Thyroid gland (tissue), 4 donors: ENCODE measurements at regions not wholly inside any gene's neighbourhood (a gene's known extent, or its start where the extent isn't known, plus 50 kb on each side); places are given as distances from the start of the nearest gene placed in this dataset.

Source experiments
- DNase-seq, 2 donors: peaks; one replicate each; pipeline ENCODE4 v3.0.0-alpha.2; 2019
- H3K27ac ChIP-seq, 3 donors: fragments of 200-600 bp; sonication (generic); 1 replicate in 2 of 3; 2 replicates in 1 of 3; pipeline ENCODE4 v1.5.1; 2016 to 2019; ENCODE audit warnings: mild to moderate bottlenecking in 1 of 3, moderate library complexity in 1 of 3
- H3K27me3 ChIP-seq: fragments of 200-600 bp; sonication (generic); one replicate; pipeline ENCODE4 v1.5.1; 2019
- H3K36me3 ChIP-seq, 2 donors: fragments of 200-600 bp; sonication (generic); one replicate each; pipeline ENCODE4 v1.5.1; 2016 to 2019
- H3K4me1 ChIP-seq, 2 donors: fragments of 200-600 bp; sonication (generic); one replicate each; pipeline ENCODE4 v1.5.1; 2017 to 2019
- H3K4me3 ChIP-seq, 3 donors: fragments of 200-600 bp; sonication (generic); replicated peaks in 1 of 3; 1 replicate in 2 of 3; 2 replicates in 1 of 3; pipeline ENCODE4 v1.5.1; 2016; ENCODE audit warnings: mild to moderate bottlenecking in 1 of 3
- H3K9me3 ChIP-seq: fragments of 200-600 bp; sonication (generic); one replicate; pipeline ENCODE4 v1.5.1; 2017
- CTCF ChIP-seq, 6 experiments: fragments of 200-600 bp in 3 of 6; fragments of 450-650 bp in 3 of 6; sonication (generic) in 3 of 6; IDR thresholded peaks; one replicate each; pipeline ENCODE4 v1.5.1; 2016 to 2019; ENCODE audit warnings: antibody characterized with exemption in 6 of 6, mild to moderate bottlenecking in 2 of 6, inconsistent platforms in 1 of 6, moderate library complexity in 1 of 6
- POLR2A ChIP-seq, 2 donors: fragments of 450-650 bp; IDR thresholded peaks; one replicate each; pipeline ENCODE4 v1.6.1; 2017; ENCODE audit warnings: antibody characterized with exemption in 2 of 2, mild to moderate bottlenecking in 2 of 2, moderate library complexity in 1 of 2
- WGBS, 2 donors: methylation state at CpG; one replicate each; pipeline ENCODE4 v1.1.5; 2017; 5-methylcytosine and 5-hydroxymethylcytosine counted together
- intact Hi-C: fragments of 100-400 bp; cut with DNase I; formaldehyde crosslinking; loops from one replicate; pipeline ENCODE4 v1.15.1; 2023

- H3K27ac ChIP-seq, result no peak overlapping the region
- no peaks in the 10 kb centered on the region for H3K4me1 ChIP-seq
- TF ChIP-seq CTCF (IDR thresholded peaks at IDR 0.05) (no peak), POLR2A (IDR thresholded peaks at IDR 0.05) (no peak)
- no peaks in the 10 kb centered on the region for H3K9me3 ChIP-seq
- no peaks in the 10 kb centered on the region for H3K27me3 ChIP-seq
- no peak for DNase-seq
- WGBS, 2 donors, result 69 to 72% methylated on average over 13 to 14 of the region's 14 CpGs
- no peak overlapping the region for H3K4me3 ChIP-seq
- no peaks in the 10 kb centered on the region for H3K36me3 ChIP-seq
- intact Hi-C loops, result no loop called here
Measured at GRCh38 chr20:48154040-48154765, 368.9 kb upstream of the SULF2 start.

- Histone ChIP-seq H3K9me3 (no peaks in the 10 kb centered on the region), H3K36me3 (no peaks in the 10 kb centered on the region), H3K4me3 (no peak overlapping the region), H3K4me1 (no peaks in the 10 kb centered on the region), H3K27ac (no peak overlapping the region), H3K27me3 (no peaks in the 10 kb centered on the region)
- TF ChIP-seq CTCF (IDR thresholded peaks at IDR 0.05), result no peak
- TF ChIP-seq POLR2A (IDR thresholded peaks at IDR 0.05), result no peak
- WGBS, 2 donors, result 49 to 53% methylated on average over 3 of the region's 3 CpGs
- no peak for DNase-seq
- intact Hi-C loops, result no loop called here
Measured at GRCh38 chr20:48153523-48153922, 368.2 kb upstream of the SULF2 start.

- no peak overlapping the region for H3K27ac ChIP-seq
- H3K36me3 ChIP-seq, result no peaks in the 10 kb centered on the region
- no peaks in the 10 kb centered on the region for H3K27me3 ChIP-seq
- WGBS, 2 donors, result 85 to 92% methylated on average over 10 of the region's 10 CpGs
- H3K4me3 ChIP-seq, result no peak overlapping the region
- H3K9me3 ChIP-seq, result no peaks in the 10 kb centered on the region
- H3K4me1 ChIP-seq, result no peaks in the 10 kb centered on the region
- DNase-seq, result no peak
- intact Hi-C loops, result no loop called here
- TF ChIP-seq CTCF (IDR thresholded peaks at IDR 0.05) (no peak), POLR2A (IDR thresholded peaks at IDR 0.05) (no peak)
Measured at GRCh38 chr20:48153103-48153502, 367.8 kb upstream of the SULF2 start.

- WGBS, 2 donors, result 75 to 93% methylated on average over 7 of the region's 7 CpGs
- no peak for DNase-seq
- no peak overlapping the region for H3K4me3 ChIP-seq
- TF ChIP-seq POLR2A (IDR thresholded peaks at IDR 0.05) (no peak), CTCF (IDR thresholded peaks at IDR 0.05) (no peak)
- no peak overlapping the region for H3K27ac ChIP-seq
- H3K4me1 ChIP-seq, result no peaks in the 10 kb centered on the region
- H3K9me3 ChIP-seq, result no peaks in the 10 kb centered on the region
- H3K27me3 ChIP-seq, result no peaks in the 10 kb centered on the region
- H3K36me3 ChIP-seq, result no peaks in the 10 kb centered on the region
- intact Hi-C loops, result no loop called here
Measured at GRCh38 chr20:48150568-48150967, 365.3 kb upstream of the SULF2 start.

- Histone ChIP-seq H3K4me3 (no peak overlapping the region), H3K9me3 (no peaks in the 10 kb centered on the region), H3K4me1 (no peaks in the 10 kb centered on the region), H3K27me3 (no peaks in the 10 kb centered on the region), H3K36me3 (no peaks in the 10 kb centered on the region), H3K27ac (no peak overlapping the region)
- 71 to 76% methylated on average over 15 of the region's 15 CpGs for WGBS, 2 donors
- no peak for DNase-seq
- intact Hi-C loops, result no loop called here
- no peak for TF ChIP-seq POLR2A (IDR thresholded peaks at IDR 0.05)
- no peak for TF ChIP-seq CTCF (IDR thresholded peaks at IDR 0.05)
Measured at GRCh38 chr20:48149902-48150301, 364.6 kb upstream of the SULF2 start.
